ENCODE measurements at regions not wholly inside any gene's neighbourhood (a gene's known extent, or its start where the extent isn't known, plus 50 kb on each side); places are given as distances from the start of the nearest gene placed in this dataset.

DNA sequence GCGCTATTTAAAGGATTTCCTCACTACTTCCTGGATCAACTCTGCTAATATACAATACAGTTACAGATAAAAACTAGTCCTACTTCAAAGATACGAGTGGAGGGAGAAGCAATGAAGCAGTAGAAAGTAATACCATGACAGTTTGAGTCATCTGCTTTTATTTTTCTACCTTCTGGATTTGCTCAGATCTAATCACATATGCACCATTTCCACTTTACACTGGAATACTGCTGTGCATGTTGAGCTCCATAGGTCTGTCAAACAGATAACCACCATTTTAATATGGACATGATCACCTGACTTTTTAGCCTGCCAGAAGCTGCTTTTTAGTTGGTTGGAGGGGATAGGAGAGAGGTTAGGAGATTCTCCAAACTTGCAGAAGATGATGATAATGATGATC lies 92.5 kb downstream of the MMUT start:
- Histone ChIP-seq H3K9ac (no peak overlapping the region), H3K9me3 (ENCODE audit: low read depth) (no peaks in the 10 kb centered on the region), H3K4me1 (ENCODE audit: insufficient read depth) (no peaks in the 10 kb centered on the region), H3K36me3 (ENCODE audit: low read depth) (no peaks in the 10 kb centered on the region), H2AFZ (no peak overlapping the region), H3K27ac (no peak overlapping the region), H3K9me2 (ENCODE audit: insufficient read depth) (no peaks in the 10 kb centered on the region), H3F3A (ENCODE audit: insufficient read depth) (no peaks in the 10 kb centered on the region), H3K4me2 (ENCODE audit: unreplicated experiment) (no peak overlapping the region), H3K79me2 (ENCODE audit: insufficient read depth) (no peaks in the 10 kb centered on the region), H4K20me1 (ENCODE audit: insufficient read depth) (no peaks in the 10 kb centered on the region), H3K27me3 (replicated peaks; ENCODE audit: insufficient read depth) (no peaks in the 10 kb centered on the region), H3K4me3 (no peak overlapping the region)
- 0 to 3% methylated on average over 2 of the region's 2 CpGs for WGBS, 2 experiments (ENCODE audit: low coverage in 1 of 2, low lambda C conversion rate in 2 of 2, missing lambda C conversion rate in 2 of 2)
- TF ChIP-seq EZH2 (IDR thresholded peaks at IDR 0.05; ENCODE audit: insufficient read depth, poor library complexity, severe bottlenecking) (no peak), EZH2phosphoT487 (IDR thresholded peaks at IDR 0.05; ENCODE audit: insufficient read depth, low read depth) (no peak)
- in situ Hi-C loops (cut with MboI), result no loop called here
- no peak for DNase-seq

- in situ Hi-C loops (cut with MboI), result no loop called here
- H3K9ac ChIP-seq, result no peak overlapping the region
- no peak overlapping the region for H3K27ac ChIP-seq
- no peaks in the 10 kb centered on the region for H3F3A ChIP-seq (ENCODE audit: insufficient read depth)
- H3K4me2 ChIP-seq (ENCODE audit: unreplicated experiment), result no peak overlapping the region
- TF ChIP-seq EZH2phosphoT487 (IDR thresholded peaks at IDR 0.05; ENCODE audit: insufficient read depth, low read depth) (no peak), EZH2 (IDR thresholded peaks at IDR 0.05; ENCODE audit: insufficient read depth, poor library complexity, severe bottlenecking) (no peak)
- no peaks in the 10 kb centered on the region for H3K27me3 ChIP-seq (replicated peaks; ENCODE audit: insufficient read depth)
- no peaks in the 10 kb centered on the region for H3K36me3 ChIP-seq (ENCODE audit: low read depth)
- H4K20me1 ChIP-seq (ENCODE audit: insufficient read depth), result no peaks in the 10 kb centered on the region
- H3K9me3 ChIP-seq (ENCODE audit: low read depth), result peaks cover 3% of the 10 kb centered on the region
- DNase-seq, result no peak
- no peak overlapping the region for H3K4me3 ChIP-seq
- no peaks in the 10 kb centered on the region for H3K79me2 ChIP-seq (ENCODE audit: insufficient read depth)
- H3K4me1 ChIP-seq (ENCODE audit: insufficient read depth), result no peaks in the 10 kb centered on the region
- H2AFZ ChIP-seq, result no peak overlapping the region
- no peaks in the 10 kb centered on the region for H3K9me2 ChIP-seq (ENCODE audit: insufficient read depth)
- 30 to 53% methylated on average over 2 of the region's 2 CpGs for WGBS, 2 experiments (ENCODE audit: low coverage in 1 of 2, low lambda C conversion rate in 2 of 2, missing lambda C conversion rate in 2 of 2)
Observed at GRCh38 chr6:49366539-49366938, 96.5 kb downstream of the MMUT start.

GRCh38 chr6:49348561-49348960 lies 114.5 kb downstream of the MMUT start:
- Histone ChIP-seq H2AFZ (no peak overlapping the region), H3K4me2 (ENCODE audit: unreplicated experiment) (no peak overlapping the region), H3K9me3 (ENCODE audit: low read depth) (no peaks in the 10 kb centered on the region), H4K20me1 (ENCODE audit: insufficient read depth) (no peaks in the 10 kb centered on the region), H3K27me3 (replicated peaks; ENCODE audit: insufficient read depth) (no peaks in the 10 kb centered on the region), H3K4me3 (no peak overlapping the region), H3F3A (ENCODE audit: insufficient read depth) (no peaks in the 10 kb centered on the region), H3K79me2 (ENCODE audit: insufficient read depth) (no peaks in the 10 kb centered on the region), H3K27ac (no peak overlapping the region), H3K9ac (no peak overlapping the region), H3K4me1 (ENCODE audit: insufficient read depth) (no peaks in the 10 kb centered on the region), H3K9me2 (ENCODE audit: insufficient read depth) (no peaks in the 10 kb centered on the region), H3K36me3 (ENCODE audit: low read depth) (no peaks in the 10 kb centered on the region)
- 66 to 69% methylated on average over 7 of the region's 7 CpGs for WGBS, 2 experiments (ENCODE audit: low coverage in 1 of 2, low lambda C conversion rate in 2 of 2, missing lambda C conversion rate in 2 of 2)
- TF ChIP-seq EZH2 (IDR thresholded peaks at IDR 0.05; ENCODE audit: insufficient read depth, poor library complexity, severe bottlenecking) (no peak), EZH2phosphoT487 (IDR thresholded peaks at IDR 0.05; ENCODE audit: insufficient read depth, low read depth) (no peak)
- no peak for DNase-seq
- in situ Hi-C loops (cut with MboI), result no loop called here

DNA sequence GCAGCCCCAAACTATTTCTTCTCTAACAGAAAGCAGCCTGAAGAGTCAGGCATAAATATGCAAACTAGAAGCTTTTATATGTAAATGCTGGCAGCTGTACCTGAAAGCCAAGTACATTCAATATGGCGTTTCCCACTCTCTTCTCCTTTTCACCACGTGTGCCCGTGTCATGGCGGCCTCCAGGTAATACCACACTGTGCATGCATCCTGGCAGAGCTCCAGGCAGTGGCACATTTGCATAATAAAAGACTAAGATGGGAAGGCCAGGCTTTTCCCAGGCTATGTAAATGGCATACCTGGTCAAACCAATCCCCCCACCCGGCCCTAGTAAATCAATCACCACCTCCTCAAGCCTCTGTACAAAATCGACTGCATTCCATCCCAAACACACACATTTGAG lies 120.6 kb downstream of the MMUT start:
- WGBS, 2 experiments (ENCODE audit: low coverage in 1 of 2, low lambda C conversion rate in 2 of 2, missing lambda C conversion rate in 2 of 2), result 26 to 30% methylated on average over 6 of the region's 6 CpGs

GRCh38 chr6:49341869-49342268 lies 121.2 kb downstream of the MMUT start:
- H3K27ac ChIP-seq, result no peak overlapping the region
- H3K9ac ChIP-seq, result no peak overlapping the region
- no peak for TF ChIP-seq EZH2 (IDR thresholded peaks at IDR 0.05; ENCODE audit: insufficient read depth, poor library complexity, severe bottlenecking)
- TF ChIP-seq EZH2phosphoT487 (IDR thresholded peaks at IDR 0.05; ENCODE audit: insufficient read depth, low read depth), result no peak
- H3K36me3 ChIP-seq (ENCODE audit: low read depth), result no peaks in the 10 kb centered on the region
- no peak overlapping the region for H3K4me3 ChIP-seq
- in situ Hi-C loops (cut with MboI), result no loop called here
- H3K27me3 ChIP-seq (replicated peaks; ENCODE audit: insufficient read depth), result no peaks in the 10 kb centered on the region
- no peaks in the 10 kb centered on the region for H3K9me3 ChIP-seq (ENCODE audit: low read depth)
- H3K79me2 ChIP-seq (ENCODE audit: insufficient read depth), result no peaks in the 10 kb centered on the region
- H3K4me1 ChIP-seq (ENCODE audit: insufficient read depth), result no peaks in the 10 kb centered on the region
- H2AFZ ChIP-seq, result no peak overlapping the region
- H4K20me1 ChIP-seq (ENCODE audit: insufficient read depth), result no peaks in the 10 kb centered on the region
- no peaks in the 10 kb centered on the region for H3K9me2 ChIP-seq (ENCODE audit: insufficient read depth)
- DNase-seq, result no peak
- no peaks in the 10 kb centered on the region for H3F3A ChIP-seq (ENCODE audit: insufficient read depth)
- WGBS, 2 experiments (ENCODE audit: low coverage in 1 of 2, low lambda C conversion rate in 2 of 2, missing lambda C conversion rate in 2 of 2), result 48 to 49% methylated on average over 3 of the region's 3 CpGs
- H3K4me2 ChIP-seq (ENCODE audit: unreplicated experiment), result no peak overlapping the region

More for the DNA sequence above, 120.6 kb downstream of the MMUT start:
- H3K4me1 ChIP-seq (ENCODE audit: insufficient read depth), result no peaks in the 10 kb centered on the region
- no peak overlapping the region for H3K9ac ChIP-seq
- no peaks in the 10 kb centered on the region for H3K9me3 ChIP-seq (ENCODE audit: low read depth)
- in situ Hi-C loops (cut with MboI), result no loop called here
- no peak overlapping the region for H3K4me3 ChIP-seq
- no peaks in the 10 kb centered on the region for H3F3A ChIP-seq (ENCODE audit: insufficient read depth)
- no peak for DNase-seq
- H3K27me3 ChIP-seq (replicated peaks; ENCODE audit: insufficient read depth), result no peaks in the 10 kb centered on the region
- H2AFZ ChIP-seq, result no peak overlapping the region
- H3K27ac ChIP-seq, result no peak overlapping the region
- no peak overlapping the region for H3K4me2 ChIP-seq (ENCODE audit: unreplicated experiment)
- no peak for TF ChIP-seq EZH2phosphoT487 (IDR thresholded peaks at IDR 0.05; ENCODE audit: insufficient read depth, low read depth)
- TF ChIP-seq EZH2 (IDR thresholded peaks at IDR 0.05; ENCODE audit: insufficient read depth, poor library complexity, severe bottlenecking), result no peak
- no peaks in the 10 kb centered on the region for H3K36me3 ChIP-seq (ENCODE audit: low read depth)
- no peaks in the 10 kb centered on the region for H3K79me2 ChIP-seq (ENCODE audit: insufficient read depth)
- H3K9me2 ChIP-seq (ENCODE audit: insufficient read depth), result no peaks in the 10 kb centered on the region
- no peaks in the 10 kb centered on the region for H4K20me1 ChIP-seq (ENCODE audit: insufficient read depth)

All from GM23248 (cell line).